GM12878 (cell line): ENCODE measurements at regions not wholly inside any gene's neighbourhood (a gene's known extent, or its start where the extent isn't known, plus 50 kb on each side); places are given as distances from the start of the nearest gene placed in this dataset.

Experiments used
- ATAC-seq: fragments of 200-7000 bp; cut with Tn5 transposase; 3 replicates; pipeline ENCODE4 v1.9.1; 2020; ENCODE audit warnings: mild to moderate bottlenecking, moderate library complexity
- BruUV-seq: library from RNA; stranded (reverse); fragments of 400-500 nt; replicated peaks from 2 replicates; lab custom pipeline; 2021; lab: Mats Ljungman, UMichigan
- CTCF ChIA-PET: fragments of 300-600 bp; sonication (Branson Sonifier 250); formaldehyde crosslinking; extraction: SDS; loops from one replicate; lab custom pipeline; 2021; ENCODE audit warnings: inconsistent platforms; lab: Yijun Ruan, JAX
- POLR2A ChIA-PET: fragments of 350-600 bp; formaldehyde crosslinking; extraction: SDS; loops from one replicate; lab custom pipeline; 2021; ENCODE audit warnings: inconsistent platforms; lab: Charles Lee
- RAD21 ChIA-PET: fragments of 300-600 bp; sonication (Branson Sonifier 250); formaldehyde crosslinking; loops from one replicate; lab custom pipeline; 2023; ENCODE audit warnings: antibody characterized with exemption; ENCODE audit not compliant: unreplicated experiment; lab: Charles Lee
- SMC1A ChIA-PET: fragments of 300-600 bp; sonication (Branson Sonifier 250); formaldehyde crosslinking; loops from one replicate; lab custom pipeline; 2023; ENCODE audit not compliant: unreplicated experiment, uncharacterized antibody; lab: Charles Lee
- DNase-seq: peaks from one replicate; pipeline ENCODE4 v3.0.0-alpha.2; 2011; ENCODE audit warnings: low read depth, low spot score
- FAIRE-seq: peaks from 3 replicates; lab custom pipeline; 2011; peaks lifted over from hg19 to GRCh38; lab: Jason Lieb, UNC
- H2AFZ ChIP-seq: 2 replicates; pipeline ENCODE4 v1.6.0; 2011; ENCODE audit warnings: low read depth, low read length, control low read depth; ENCODE audit not compliant: control insufficient read depth
- H3K27ac ChIP-seq: 2 replicates; pipeline ENCODE4 v1.5.1; 2011; ENCODE audit warnings: control low read depth; ENCODE audit not compliant: control insufficient read depth, insufficient read depth
- H3K27me3 ChIP-seq, 2 experiments: replicated peaks in 1 of 2; 2 replicates each; pipeline versions ENCODE4 v1.6.0 to v1.6.1; 2011; ENCODE audit warnings: low read length in 1 of 2; ENCODE audit not compliant: control insufficient read depth in 2 of 2, insufficient read depth in 2 of 2
- H3K36me3 ChIP-seq, 2 experiments: 2 replicates each; pipeline ENCODE4 v1.5.1; 2011; ENCODE audit warnings: low read length in 1 of 2; ENCODE audit not compliant: control insufficient read depth in 2 of 2, insufficient read depth in 2 of 2
- H3K4me1 ChIP-seq: 2 replicates; pipeline ENCODE4 v1.6.1; 2011; ENCODE audit warnings: mild to moderate bottlenecking, low read length, moderate library complexity, mixed read lengths; ENCODE audit not compliant: control insufficient read depth, insufficient read depth
- H3K4me2 ChIP-seq: 2 replicates; pipeline ENCODE4 v1.6.0; 2011; ENCODE audit warnings: control low read depth; ENCODE audit not compliant: control insufficient read depth, insufficient read depth
- H3K4me3 ChIP-seq: fragments of 200-600 bp; sonication (generic); 2 replicates; pipeline ENCODE4 v1.5.1; 2016
- H3K79me2 ChIP-seq: 2 replicates; pipeline ENCODE4 v1.6.0; 2011; ENCODE audit warnings: low read length; ENCODE audit not compliant: control insufficient read depth, insufficient read depth
- H3K9ac ChIP-seq: 2 replicates; pipeline ENCODE4 v1.8.0; 2011; ENCODE audit warnings: low read length, control low read depth, mixed read lengths; ENCODE audit not compliant: control insufficient read depth, insufficient read depth
- H3K9me3 ChIP-seq: replicated peaks from 3 replicates; pipeline ENCODE4 v1.5.1; 2011; ENCODE audit warnings: mild to moderate bottlenecking, low read length; ENCODE audit not compliant: control insufficient read depth, insufficient read depth
- H4K20me1 ChIP-seq: 2 replicates; pipeline ENCODE4 v1.6.0; 2011; ENCODE audit not compliant: control insufficient read depth, insufficient read depth
- EP300 ChIP-seq, 2 experiments: fragments of 150-350 bp in 1 of 2; IDR thresholded peaks; 2 replicates each; pipeline ENCODE4 v1.6.1; 2011 to 2012; ENCODE audit warnings: low read depth in 2 of 2, low read length in 2 of 2, borderline replicate concordance in 1 of 2, improper control_type of control experiment in 1 of 2, inconsistent platforms in 1 of 2; ENCODE audit not compliant: control insufficient read depth in 1 of 2
- FOS ChIP-seq: IDR thresholded peaks from 3 replicates; pipeline ENCODE4 v1.6.1; 2011; ENCODE audit warnings: borderline replicate concordance; ENCODE audit not compliant: insufficient read length; ENCODE audit errors: extremely low read depth
- FOXK2 ChIP-seq: fragments of 450-650 bp; IDR thresholded peaks from 2 replicates; pipeline ENCODE4 v1.6.1; 2017; ENCODE audit warnings: mild to moderate bottlenecking, moderate library complexity
- IKZF1 ChIP-seq: fragments of 450-650 bp; conservative IDR thresholded peaks from 2 replicates; pipeline ENCODE4 v1.6.1; 2017; ENCODE audit warnings: antibody characterized with exemption, mild to moderate bottlenecking
- IKZF2 ChIP-seq, 2 experiments: fragments of 450-650 bp; IDR thresholded peaks; 2 replicates each; pipeline ENCODE4 v1.6.1; 2017; ENCODE audit warnings: mild to moderate bottlenecking in 2 of 2, moderate library complexity in 2 of 2
- IRF5 ChIP-seq: fragments of 450-650 bp; IDR thresholded peaks from 2 replicates; pipeline ENCODE4 v1.6.1; 2017; ENCODE audit warnings: borderline replicate concordance
- JUNB ChIP-seq: IDR thresholded peaks from 2 replicates; pipeline ENCODE4 v1.6.1; 2016; ENCODE audit warnings: antibody characterized with exemption, mild to moderate bottlenecking
- KAT2A ChIP-seq: conservative IDR thresholded peaks from 2 replicates; pipeline ENCODE4 v1.6.1; 2011; ENCODE audit warnings: low read depth, low read length; ENCODE audit not compliant: control insufficient read depth
- NR2F1 ChIP-seq: fragments of 450-650 bp; conservative IDR thresholded peaks from 2 replicates; pipeline ENCODE4 v1.6.1; 2017; ENCODE audit warnings: mild to moderate bottlenecking
- NRF1 ChIP-seq: conservative IDR thresholded peaks from 2 replicates; pipeline ENCODE4 v1.6.1; 2011; ENCODE audit warnings: mild to moderate bottlenecking, low read depth, low read length, improper control_type of control experiment
- PAX8 ChIP-seq: fragments of 450-650 bp; IDR thresholded peaks from 2 replicates; pipeline ENCODE4 v1.6.1; 2017; ENCODE audit warnings: mild to moderate bottlenecking, moderate library complexity
- PBX3 ChIP-seq: IDR thresholded peaks from 2 replicates; pipeline ENCODE4 v1.6.1; 2011; ENCODE audit warnings: mild to moderate bottlenecking, low read depth, low read length, moderate library complexity; ENCODE audit not compliant: insufficient replicate concordance
- SMAD1 ChIP-seq: fragments of 450-650 bp; IDR thresholded peaks from 2 replicates; pipeline ENCODE4 v1.6.1; 2018; ENCODE audit warnings: mild to moderate bottlenecking, low read depth; ENCODE audit not compliant: partially characterized antibody
- SUPT20H ChIP-seq: IDR thresholded peaks from 2 replicates; pipeline ENCODE4 v1.6.1; 2011; ENCODE audit warnings: low read depth, mild to moderate bottlenecking, low read length, moderate library complexity, borderline replicate concordance; ENCODE audit not compliant: control insufficient read depth
- WGBS: methylation state at CpG from one replicate; pipeline ENCODE4 v1.1.6; 2016; ENCODE audit warnings: low lambda C conversion rate; ENCODE audit not compliant: insufficient replicate concordance, insufficient coverage; ENCODE audit errors: missing lambda C conversion rate; 5-methylcytosine and 5-hydroxymethylcytosine counted together
- in situ Hi-C: fragments of 300-500 bp; cut with MboI; formaldehyde crosslinking; loops from 9 replicates; pipeline ENCODE4 v1.14.3; 2018; ENCODE audit warnings: mixed read lengths
- intact Hi-C: fragments of 100-400 bp; cut with micrococcal nuclease; formaldehyde crosslinking; loops from one replicate; pipeline ENCODE4 v1.14.2; 2022; ENCODE audit not compliant: unreplicated experiment
- TF ChIP-seq, protein P1 (sequence below): fragments of 450-650 bp; IDR thresholded peaks from 2 replicates; pipeline ENCODE4 v1.6.1; 2017; ENCODE audit warnings: antibody characterized with exemption, mild to moderate bottlenecking, moderate library complexity

DNA sequence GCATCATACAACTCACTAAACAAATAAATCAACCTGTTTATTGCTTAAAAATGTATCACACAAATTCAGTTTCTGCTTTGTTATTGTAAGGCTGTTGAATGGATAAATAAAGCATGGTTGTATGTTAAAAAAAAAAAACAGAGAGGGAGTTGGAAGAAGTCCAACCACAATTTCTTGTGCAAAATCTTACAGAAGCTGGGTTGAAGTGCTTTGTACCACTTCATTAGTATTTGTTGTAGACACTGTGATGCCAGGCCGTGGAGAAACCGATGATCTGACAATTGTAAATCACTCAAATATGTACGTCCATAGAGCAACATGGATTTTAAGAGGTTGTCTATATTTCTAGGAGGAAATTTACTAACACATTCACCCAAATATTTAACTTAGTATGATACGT lies 132.6 kb upstream of the MXRA5 start:
- no TSS peak for BruUV-seq
- no peak overlapping the region for H3K27ac ChIP-seq
- no peak overlapping the region for H3K4me2 ChIP-seq
- ChIA-PET POLR2A (no interaction called here), SMC1A (interaction anchor here (0.8 kb wide), 1 partner anchor 45 kb away, joined by 3 read pairs; no protein-coding TSS in a partner anchor), RAD21 (no interaction called here), CTCF (no interaction called here)
- no peak overlapping the region for H2AFZ ChIP-seq
- DNase-seq (no peak), ATAC-seq (no peak), FAIRE-seq (no peak)
- no peak for TF ChIP-seq PBX3
- TF ChIP-seq EP300 (IDR thresholded peaks at IDR 0.05; ENCODE audit: borderline replicate concordance in 1 of 2, control insufficient read depth in 1 of 2, low read depth in 2 of 2, low read length in 2 of 2): no peak
- no peak for TF ChIP-seq PAX8
- TF ChIP-seq, protein P1, sequence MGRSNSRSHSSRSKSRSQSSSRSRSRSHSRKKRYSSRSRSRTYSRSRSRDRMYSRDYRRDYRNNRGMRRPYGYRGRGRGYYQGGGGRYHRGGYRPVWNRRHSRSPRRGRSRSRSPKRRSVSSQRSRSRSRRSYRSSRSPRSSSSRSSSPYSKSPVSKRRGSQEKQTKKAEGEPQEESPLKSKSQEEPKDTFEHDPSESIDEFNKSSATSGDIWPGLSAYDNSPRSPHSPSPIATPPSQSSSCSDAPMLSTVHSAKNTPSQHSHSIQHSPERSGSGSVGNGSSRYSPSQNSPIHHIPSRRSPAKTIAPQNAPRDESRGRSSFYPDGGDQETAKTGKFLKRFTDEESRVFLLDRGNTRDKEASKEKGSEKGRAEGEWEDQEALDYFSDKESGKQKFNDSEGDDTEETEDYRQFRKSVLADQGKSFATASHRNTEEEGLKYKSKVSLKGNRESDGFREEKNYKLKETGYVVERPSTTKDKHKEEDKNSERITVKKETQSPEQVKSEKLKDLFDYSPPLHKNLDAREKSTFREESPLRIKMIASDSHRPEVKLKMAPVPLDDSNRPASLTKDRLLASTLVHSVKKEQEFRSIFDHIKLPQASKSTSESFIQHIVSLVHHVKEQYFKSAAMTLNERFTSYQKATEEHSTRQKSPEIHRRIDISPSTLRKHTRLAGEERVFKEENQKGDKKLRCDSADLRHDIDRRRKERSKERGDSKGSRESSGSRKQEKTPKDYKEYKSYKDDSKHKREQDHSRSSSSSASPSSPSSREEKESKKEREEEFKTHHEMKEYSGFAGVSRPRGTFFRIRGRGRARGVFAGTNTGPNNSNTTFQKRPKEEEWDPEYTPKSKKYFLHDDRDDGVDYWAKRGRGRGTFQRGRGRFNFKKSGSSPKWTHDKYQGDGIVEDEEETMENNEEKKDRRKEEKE: no peak
- TF ChIP-seq SUPT20H: no peak
- no peak for TF ChIP-seq NR2F1
- TF ChIP-seq FOS: no peak
- TF ChIP-seq JUNB: no peak
- TF ChIP-seq FOXK2: no peak
- TF ChIP-seq IRF5: no peak
- no peak for TF ChIP-seq IKZF1
- TF ChIP-seq NRF1: no peak
- TF ChIP-seq KAT2A: no peak
- TF ChIP-seq IKZF2 (IDR thresholded peaks at IDR 0.05): no peak
- TF ChIP-seq SMAD1: no peak
- no peak overlapping the region for H3K9ac ChIP-seq
- H3K4me3 ChIP-seq: no peak overlapping the region
- no peaks in the 10 kb centered on the region for H3K36me3 ChIP-seq
- WGBS: 20% methylated on average over 4 of the region's 4 CpGs
- intact Hi-C loops: no loop called here
- no peaks in the 10 kb centered on the region for H3K4me1 ChIP-seq
- H3K27me3 ChIP-seq: no peaks in the 10 kb centered on the region
- no peaks in the 10 kb centered on the region for H3K9me3 ChIP-seq
- in situ Hi-C loops: no loop called here
- H3K79me2 ChIP-seq: no peaks in the 10 kb centered on the region
- no peaks in the 10 kb centered on the region for H4K20me1 ChIP-seq
